Stimulated activated CD4-positive, alpha-beta T cell treated with anti-CD3 and anti-CD28 coated beads, TNF-alpha, amount 100 ng/mL, for 4 hours (primary cell): ENCODE measurements at regions not wholly inside any gene's neighbourhood (a gene's known extent, or its start where the extent isn't known, plus 50 kb on each side); places are given as distances from the start of the nearest gene placed in this dataset.

Experiments used
- DNase-seq, 3 experiments: peaks; one replicate each; pipeline ENCODE4 v3.0.0-alpha.2; 2020; ENCODE audit warnings: low read depth in 3 of 3

GRCh38 chr5:124647352-124647751, 99.1 kb downstream of the ZNF608 start:
- no peak for DNase-seq

GRCh38 chr5:124645396-124645795, 101.0 kb downstream of the ZNF608 start:
- DNase-seq = no peak

- no peak for DNase-seq
Measured at GRCh38 chr5:124644582-124644981, 101.9 kb downstream of the ZNF608 start.

GRCh38 chr5:124644138-124644537, 102.3 kb downstream of the ZNF608 start:
- no peak for DNase-seq

GRCh38 chr5:124643336-124643735, 103.1 kb downstream of the ZNF608 start:
- no peak for DNase-seq

GRCh38 chr5:124642151-124642550, 104.3 kb downstream of the ZNF608 start:
- DNase-seq = no peak

- DNase-seq = no peak
Measured at GRCh38 chr5:124641154-124641792, 105.2 kb downstream of the ZNF608 start.

- no peak for DNase-seq
Measured at GRCh38 chr5:124639095-124639665, 107.3 kb downstream of the ZNF608 start.

GRCh38 chr5:124637011-124637410, 109.4 kb downstream of the ZNF608 start:
- DNase-seq = no peak

- no peak for DNase-seq
Measured at GRCh38 chr5:124634741-124635323, 111.6 kb downstream of the ZNF608 start.

- no peak for DNase-seq
Measured at GRCh38 chr5:124634228-124634739, 112.2 kb downstream of the ZNF608 start.

GRCh38 chr5:124633209-124633608, 113.2 kb downstream of the ZNF608 start:
- DNase-seq = no peak

- DNase-seq = no peak
Measured at GRCh38 chr5:124631874-124632550, 114.4 kb downstream of the ZNF608 start.

- no peak for DNase-seq
Measured at GRCh38 chr5:124630767-124631704, 115.4 kb downstream of the ZNF608 start.

GRCh38 chr5:124628721-124629596, 117.5 kb downstream of the ZNF608 start:
- no peak for DNase-seq

- DNase-seq = no peak
Measured at GRCh38 chr5:124627815-124628595, 118.4 kb downstream of the ZNF608 start.

- DNase-seq = no peak
Measured at GRCh38 chr5:124626053-124626452, 120.4 kb downstream of the ZNF608 start.

- no peak for DNase-seq
Measured at GRCh38 chr5:124623265-124623664, 123.2 kb downstream of the ZNF608 start.

- DNase-seq = no peak
Measured at GRCh38 chr5:124622851-124623250, 123.6 kb downstream of the ZNF608 start.

- DNase-seq = no peak
Measured at GRCh38 chr5:124621279-124621678, 125.2 kb downstream of the ZNF608 start.
